ENCODE measurements at regions not wholly inside any gene's neighbourhood (a gene's known extent, or its start where the extent isn't known, plus 50 kb on each side); places are given as distances from the start of the nearest gene placed in this dataset.

GRCh38 chr4:4687935-4688727 is 146.3 kb upstream of the STX18 start:
- TF ChIP-seq, protein P1, sequence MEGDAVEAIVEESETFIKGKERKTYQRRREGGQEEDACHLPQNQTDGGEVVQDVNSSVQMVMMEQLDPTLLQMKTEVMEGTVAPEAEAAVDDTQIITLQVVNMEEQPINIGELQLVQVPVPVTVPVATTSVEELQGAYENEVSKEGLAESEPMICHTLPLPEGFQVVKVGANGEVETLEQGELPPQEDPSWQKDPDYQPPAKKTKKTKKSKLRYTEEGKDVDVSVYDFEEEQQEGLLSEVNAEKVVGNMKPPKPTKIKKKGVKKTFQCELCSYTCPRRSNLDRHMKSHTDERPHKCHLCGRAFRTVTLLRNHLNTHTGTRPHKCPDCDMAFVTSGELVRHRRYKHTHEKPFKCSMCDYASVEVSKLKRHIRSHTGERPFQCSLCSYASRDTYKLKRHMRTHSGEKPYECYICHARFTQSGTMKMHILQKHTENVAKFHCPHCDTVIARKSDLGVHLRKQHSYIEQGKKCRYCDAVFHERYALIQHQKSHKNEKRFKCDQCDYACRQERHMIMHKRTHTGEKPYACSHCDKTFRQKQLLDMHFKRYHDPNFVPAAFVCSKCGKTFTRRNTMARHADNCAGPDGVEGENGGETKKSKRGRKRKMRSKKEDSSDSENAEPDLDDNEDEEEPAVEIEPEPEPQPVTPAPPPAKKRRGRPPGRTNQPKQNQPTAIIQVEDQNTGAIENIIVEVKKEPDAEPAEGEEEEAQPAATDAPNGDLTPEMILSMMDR (IDR thresholded peaks at IDR 0.05): no peak
- no peak for TF ChIP-seq POLR2A (IDR thresholded peaks at IDR 0.05)
